ENCODE measurements at regions not wholly inside any gene's neighbourhood (a gene's known extent, or its start where the extent isn't known, plus 50 kb on each side); places are given as distances from the start of the nearest gene placed in this dataset.

DNA sequence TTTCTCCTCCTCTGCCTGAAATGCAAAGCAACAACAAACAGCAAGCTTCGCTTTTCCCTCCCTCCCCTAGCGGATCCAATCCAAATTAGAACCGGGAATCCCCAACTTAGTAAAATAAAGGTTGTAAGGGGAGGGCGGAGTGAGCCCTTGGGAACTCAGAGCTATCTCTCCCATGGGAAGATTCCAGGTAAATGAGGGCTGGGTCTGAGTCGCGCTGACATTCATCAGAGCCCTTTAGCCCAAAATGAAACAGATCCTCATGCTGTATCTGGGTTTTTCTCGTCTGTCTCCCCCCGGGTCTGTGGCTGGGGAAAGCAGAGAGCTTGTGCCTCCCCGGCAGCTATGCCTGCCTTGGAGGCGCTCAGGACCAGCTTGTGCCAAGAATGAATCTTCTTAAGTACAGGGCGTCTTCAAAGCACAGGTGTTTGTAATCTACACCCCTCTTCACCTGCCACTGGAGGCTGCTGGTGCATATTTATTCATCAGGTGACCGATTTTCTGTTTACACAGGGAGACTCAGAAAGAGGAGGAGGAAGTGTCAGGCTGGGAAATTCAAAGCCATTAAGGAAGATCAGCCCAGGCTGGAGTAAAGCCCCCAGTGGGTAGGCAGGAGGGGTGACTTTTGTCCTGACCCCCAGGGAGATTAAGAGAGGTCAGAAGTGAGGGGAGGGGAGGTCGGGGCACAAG, 55.0 kb upstream of the GSE1 start:
- Histone ChIP-seq H3K4me1 (ENCODE audit: control insufficient read depth, low read length) (peaks cover 49% of the 10 kb centered on the region), H3K27me3 (ENCODE audit: control insufficient read depth, low read length) (peaks cover 46% of the 10 kb centered on the region), H3K4me2 (ENCODE audit: low read length) (peak overlapping the region; percentile 89), H4K20me1 (ENCODE audit: control insufficient read depth, insufficient read depth, low read depth, low read length) (peaks cover 4% of the 10 kb centered on the region; the same call in 1 of the 2 replicates), H3K27ac (ENCODE audit: low read depth, low read length) (no peak overlapping the region), H3F3A (ENCODE audit: control insufficient read depth, insufficient read depth) (peaks cover 21% of the 10 kb centered on the region), H3K79me2 (ENCODE audit: control insufficient read depth, low read length) (peaks cover 3% of the 10 kb centered on the region; the same call in 1 of the 2 replicates), H3K4me3 (ENCODE audit: low read length) (peak overlapping the region; percentile 76), H3K9me3 (ENCODE audit: control insufficient read depth, insufficient read depth, low read length) (no peaks in the 10 kb centered on the region), H3K9me2 (replicated peaks; ENCODE audit: control insufficient read depth, low read length) (no peaks in the 10 kb centered on the region), H3K36me3 (ENCODE audit: control insufficient read depth, low read length) (no peaks in the 10 kb centered on the region)
- TF ChIP-seq, protein P1, sequence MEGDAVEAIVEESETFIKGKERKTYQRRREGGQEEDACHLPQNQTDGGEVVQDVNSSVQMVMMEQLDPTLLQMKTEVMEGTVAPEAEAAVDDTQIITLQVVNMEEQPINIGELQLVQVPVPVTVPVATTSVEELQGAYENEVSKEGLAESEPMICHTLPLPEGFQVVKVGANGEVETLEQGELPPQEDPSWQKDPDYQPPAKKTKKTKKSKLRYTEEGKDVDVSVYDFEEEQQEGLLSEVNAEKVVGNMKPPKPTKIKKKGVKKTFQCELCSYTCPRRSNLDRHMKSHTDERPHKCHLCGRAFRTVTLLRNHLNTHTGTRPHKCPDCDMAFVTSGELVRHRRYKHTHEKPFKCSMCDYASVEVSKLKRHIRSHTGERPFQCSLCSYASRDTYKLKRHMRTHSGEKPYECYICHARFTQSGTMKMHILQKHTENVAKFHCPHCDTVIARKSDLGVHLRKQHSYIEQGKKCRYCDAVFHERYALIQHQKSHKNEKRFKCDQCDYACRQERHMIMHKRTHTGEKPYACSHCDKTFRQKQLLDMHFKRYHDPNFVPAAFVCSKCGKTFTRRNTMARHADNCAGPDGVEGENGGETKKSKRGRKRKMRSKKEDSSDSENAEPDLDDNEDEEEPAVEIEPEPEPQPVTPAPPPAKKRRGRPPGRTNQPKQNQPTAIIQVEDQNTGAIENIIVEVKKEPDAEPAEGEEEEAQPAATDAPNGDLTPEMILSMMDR (IDR thresholded peaks at IDR 0.05; ENCODE audit: low read depth, low read length, poor library complexity, severe bottlenecking) = no peak
- TF ChIP-seq EZH2phosphoT487 (IDR thresholded peaks at IDR 0.05; ENCODE audit: borderline replicate concordance, low read length) = no peak; the same call in 1 of the 2 replicates

DNA sequence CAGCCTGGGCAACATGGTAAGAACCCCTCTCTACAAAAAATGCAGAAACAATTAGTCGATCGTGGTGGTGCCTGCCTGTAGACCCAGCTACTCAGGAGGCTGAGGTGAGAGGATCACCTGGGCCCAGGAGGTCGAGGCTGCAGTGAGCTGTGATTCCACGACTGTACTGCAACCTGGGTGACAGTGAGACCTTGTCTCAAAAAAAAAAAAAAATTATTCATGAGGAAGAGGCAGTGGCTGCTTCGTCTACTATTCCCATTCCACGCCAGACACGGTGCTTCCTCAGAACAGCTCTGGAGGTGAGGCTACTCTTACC, 52.2 kb upstream of the GSE1 start:
- H3K27me3 ChIP-seq (ENCODE audit: control insufficient read depth, low read length) = peaks cover 27% of the 10 kb centered on the region
- H3K4me1 ChIP-seq (ENCODE audit: control insufficient read depth, low read length) = peaks cover 26% of the 10 kb centered on the region
- H3K4me2 ChIP-seq (ENCODE audit: low read length) = no peak overlapping the region
- H3K79me2 ChIP-seq (ENCODE audit: control insufficient read depth, low read length) = peaks cover 12% of the 10 kb centered on the region
- H3K36me3 ChIP-seq (ENCODE audit: control insufficient read depth, low read length) = no peaks in the 10 kb centered on the region
- H3K9me3 ChIP-seq (ENCODE audit: control insufficient read depth, insufficient read depth, low read length) = no peaks in the 10 kb centered on the region
- H4K20me1 ChIP-seq (ENCODE audit: control insufficient read depth, insufficient read depth, low read depth, low read length) = peaks cover 4% of the 10 kb centered on the region
- no peak overlapping the region for H3K27ac ChIP-seq (ENCODE audit: low read depth, low read length)
- no peak overlapping the region for H3K4me3 ChIP-seq (ENCODE audit: low read length)
- TF ChIP-seq, protein P1 (IDR thresholded peaks at IDR 0.05; ENCODE audit: low read depth, low read length, poor library complexity, severe bottlenecking) = no peak
- H3K9me2 ChIP-seq (replicated peaks; ENCODE audit: control insufficient read depth, low read length) = no peaks in the 10 kb centered on the region
- H3F3A ChIP-seq (ENCODE audit: control insufficient read depth, insufficient read depth) = peaks cover 14% of the 10 kb centered on the region

DNA sequence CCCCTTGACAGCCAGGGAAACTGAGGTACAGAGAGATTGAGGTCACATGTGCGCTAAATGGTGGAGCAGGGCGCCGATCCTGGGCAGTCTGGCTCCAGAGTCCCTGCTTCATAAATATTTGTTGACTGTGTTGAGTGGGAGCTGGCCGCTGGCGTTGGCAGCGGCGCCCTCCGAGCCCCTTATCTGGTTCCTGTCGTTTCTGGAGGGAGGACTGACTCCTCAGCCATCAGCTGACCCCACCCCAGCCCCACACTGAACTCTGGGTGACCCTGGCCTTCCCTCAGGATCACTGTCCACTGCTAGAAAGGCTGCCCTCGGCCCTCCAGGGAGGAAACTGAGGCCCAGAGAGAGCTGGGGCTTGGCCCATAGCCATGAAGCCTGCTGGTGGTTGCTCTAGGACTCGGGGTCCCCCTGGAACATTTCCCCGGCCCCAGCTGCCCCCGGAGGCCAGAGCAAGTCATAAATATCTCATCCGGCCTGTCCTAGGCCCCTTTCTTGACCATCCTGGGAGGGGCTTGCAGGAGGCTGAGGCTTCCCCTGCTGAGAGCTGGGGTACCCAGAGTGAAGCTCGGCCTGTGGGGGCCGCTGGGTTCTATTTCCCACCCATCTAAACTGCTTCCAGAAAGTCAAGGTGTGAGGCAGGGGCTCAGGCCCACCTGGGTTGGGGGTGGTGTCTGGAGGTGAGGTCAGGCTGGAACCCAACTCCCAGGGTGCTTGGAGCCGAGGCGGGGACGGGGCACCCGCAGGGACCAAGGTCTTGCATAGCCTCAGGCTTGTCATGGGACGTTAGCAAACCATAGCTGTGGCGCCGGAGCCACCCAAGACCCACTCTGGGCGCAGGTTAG, 51.7 kb upstream of the GSE1 start:
- H3K9me3 ChIP-seq (ENCODE audit: control insufficient read depth, insufficient read depth, low read length) = no peaks in the 10 kb centered on the region
- H3K27ac ChIP-seq (ENCODE audit: low read depth, low read length) = no peak overlapping the region
- no peak overlapping the region for H3K4me2 ChIP-seq (ENCODE audit: low read length)
- H3K4me1 ChIP-seq (ENCODE audit: control insufficient read depth, low read length) = peaks cover 22% of the 10 kb centered on the region
- peaks cover 12% of the 10 kb centered on the region for H3K79me2 ChIP-seq (ENCODE audit: control insufficient read depth, low read length)
- no peaks in the 10 kb centered on the region for H3K36me3 ChIP-seq (ENCODE audit: control insufficient read depth, low read length)
- peaks cover 4% of the 10 kb centered on the region for H4K20me1 ChIP-seq (ENCODE audit: control insufficient read depth, insufficient read depth, low read depth, low read length)
- H3K9me2 ChIP-seq (replicated peaks; ENCODE audit: control insufficient read depth, low read length) = no peaks in the 10 kb centered on the region
- TF ChIP-seq, protein P1 (IDR thresholded peaks at IDR 0.05; ENCODE audit: low read depth, low read length, poor library complexity, severe bottlenecking) = no peak
- TF ChIP-seq EZH2phosphoT487 (IDR thresholded peaks at IDR 0.05; ENCODE audit: borderline replicate concordance, low read length) = no peak
- H3K27me3 ChIP-seq (ENCODE audit: control insufficient read depth, low read length) = peaks cover 22% of the 10 kb centered on the region
- H3F3A ChIP-seq (ENCODE audit: control insufficient read depth, insufficient read depth) = peaks cover 14% of the 10 kb centered on the region
- no peak overlapping the region for H3K4me3 ChIP-seq (ENCODE audit: low read length)
